Spleen (tissue), 11 donors: ENCODE measurements at regions not wholly inside any gene's neighbourhood (a gene's known extent, or its start where the extent isn't known, plus 50 kb on each side); places are given as distances from the start of the nearest gene placed in this dataset.

Source experiments
- DNase-seq: peaks from one replicate; pipeline ENCODE4 v3.0.0-alpha.2; 2020
- H3K27ac ChIP-seq, 8 donors: fragments of 200-600 bp; sonication (generic) in 7 of 8; 1 replicate in 4 of 8; 2 replicates in 4 of 8; pipeline versions ENCODE4 v1.5.0 to v1.8.0; 2016 to 2021; ENCODE audit warnings: inconsistent platforms in 4 of 8, mild to moderate bottlenecking in 4 of 8, moderate library complexity in 1 of 8
- H3K27me3 ChIP-seq, 7 donors: fragments of 200-600 bp; sonication (generic) in 6 of 7; replicated peaks in 1 of 7; 1 replicate in 4 of 7; 2 replicates in 3 of 7; pipeline versions ENCODE4 v1.5.0 to v1.8.0; 2016 to 2021; ENCODE audit warnings: inconsistent platforms in 3 of 7, mild to moderate bottlenecking in 1 of 7
- H3K36me3 ChIP-seq, 6 donors: fragments of 200-600 bp; sonication (generic) in 5 of 6; 1 replicate in 4 of 6; 2 replicates in 2 of 6; pipeline versions ENCODE4 v1.5.0 to v1.8.0; 2016 to 2021; ENCODE audit warnings: inconsistent platforms in 2 of 6
- H3K4me1 ChIP-seq, 6 donors: fragments of 200-600 bp; sonication (generic) in 5 of 6; 1 replicate in 3 of 6; 2 replicates in 3 of 6; pipeline versions ENCODE4 v1.5.0 to v1.8.0; 2016 to 2021; ENCODE audit warnings: inconsistent platforms in 3 of 6
- H3K4me3 ChIP-seq, 8 donors: fragments of 200-600 bp; sonication (generic) in 7 of 8; 1 replicate in 4 of 8; 2 replicates in 4 of 8; pipeline versions ENCODE4 v1.5.0 to v1.8.0; 2016 to 2021; ENCODE audit warnings: inconsistent platforms in 4 of 8, mild to moderate bottlenecking in 4 of 8, moderate library complexity in 2 of 8
- H3K9me3 ChIP-seq, 8 donors: fragments of 200-600 bp; sonication (generic) in 7 of 8; 1 replicate in 4 of 8; 2 replicates in 4 of 8; pipeline versions ENCODE4 v1.5.0 to v1.8.0; 2016 to 2021; ENCODE audit warnings: inconsistent platforms in 4 of 8
- POLR2A ChIP-seq, 3 donors: fragments of 450-650 bp; IDR thresholded peaks; one replicate each; pipeline ENCODE4 v1.5.1; 2017; ENCODE audit warnings: antibody characterized with exemption in 3 of 3, mild to moderate bottlenecking in 1 of 3
- POLR2AphosphoS5 ChIP-seq, 3 donors: sonication (generic); formaldehyde crosslinking; IDR thresholded peaks; one replicate each; pipeline ENCODE4 v1.5.1; 2017; ENCODE audit warnings: antibody characterized with exemption in 3 of 3
- WGBS, 5 donors: extraction: QIAGEN DNeasy Blood & Tissue Kit in 3 of 5; methylation state at CpG; one replicate each; pipeline versions ENCODE4 v1.1.5 to v1.1.7; 2013 to 2018; 5-methylcytosine and 5-hydroxymethylcytosine counted together
- intact Hi-C: fragments of 100-400 bp; cut with DNase I; formaldehyde crosslinking; loops from one replicate; pipeline ENCODE4 v1.15.0; 2023; ENCODE audit warnings: low total_unique reads
- TF ChIP-seq, protein P1 (sequence below), 11 experiments: fragments of 200-600 bp in 7 of 11; fragments of 450-650 bp in 4 of 11; sonication (generic) in 4 of 11; IDR thresholded peaks in 8 of 11; conservative IDR thresholded peaks in 3 of 11; 1 replicate in 7 of 11; 2 replicates in 4 of 11; pipeline versions ENCODE4 v1.4.0 to v1.8.0; 2016 to 2021; ENCODE audit warnings: antibody characterized with exemption in 11 of 11, inconsistent platforms in 4 of 11, mild to moderate bottlenecking in 1 of 11
- donor health status: healthy with polysubstance abuse.
- donor health status: DM: no; HTN: no; CAD: no; lungs with moderate emphysema.
- donor health status: DM: no; HTN: no; CAD: no.
- donor health status: Bipolar disorder and iron deficiency.
- donor health status: healthy.
- donor health status: DM: no; HTN: no; CAD: no.
- donor health status: DM: yes; HTN: yes; CAD: no.

DNA sequence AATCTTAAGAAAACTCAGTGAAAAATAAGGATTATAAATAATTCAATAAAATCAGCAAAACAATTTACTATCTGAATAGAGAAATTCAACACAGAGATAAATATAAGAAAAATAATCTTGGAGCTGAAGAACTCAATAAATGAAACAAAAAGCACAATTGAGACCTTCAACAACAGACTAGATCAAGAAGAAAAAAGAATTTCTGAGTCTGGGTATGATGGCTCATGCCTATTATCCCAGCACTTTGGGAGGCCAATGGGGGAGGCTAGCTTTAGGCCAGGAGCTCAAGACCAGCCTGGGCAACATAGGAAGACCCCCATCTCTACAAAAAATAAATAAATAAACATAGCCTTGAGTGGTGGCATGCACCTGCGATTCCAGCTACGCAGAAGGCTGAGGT, 1295.7 kb upstream of the NRXN1 start:
- intact Hi-C loops: no loop called here
- no peak overlapping the region for H3K4me3 ChIP-seq
- no peaks in the 10 kb centered on the region for H3K4me1 ChIP-seq
- no peaks in the 10 kb centered on the region for H3K36me3 ChIP-seq
- H3K9me3 ChIP-seq: peaks cover 2 to 63% (median 45%) of the 10 kb centered on the region in 8 donors
- DNase-seq: no peak
- 88 to 100% (median 97%) methylated on average over 2 of the region's 2 CpGs for WGBS, 5 donors
- H3K27me3 ChIP-seq: no peaks in the 10 kb centered on the region
- H3K27ac ChIP-seq: no peak overlapping the region
- TF ChIP-seq POLR2AphosphoS5 (IDR thresholded peaks at IDR 0.05) (no peak), POLR2A (IDR thresholded peaks at IDR 0.05) (no peak)
- TF ChIP-seq, protein P1, sequence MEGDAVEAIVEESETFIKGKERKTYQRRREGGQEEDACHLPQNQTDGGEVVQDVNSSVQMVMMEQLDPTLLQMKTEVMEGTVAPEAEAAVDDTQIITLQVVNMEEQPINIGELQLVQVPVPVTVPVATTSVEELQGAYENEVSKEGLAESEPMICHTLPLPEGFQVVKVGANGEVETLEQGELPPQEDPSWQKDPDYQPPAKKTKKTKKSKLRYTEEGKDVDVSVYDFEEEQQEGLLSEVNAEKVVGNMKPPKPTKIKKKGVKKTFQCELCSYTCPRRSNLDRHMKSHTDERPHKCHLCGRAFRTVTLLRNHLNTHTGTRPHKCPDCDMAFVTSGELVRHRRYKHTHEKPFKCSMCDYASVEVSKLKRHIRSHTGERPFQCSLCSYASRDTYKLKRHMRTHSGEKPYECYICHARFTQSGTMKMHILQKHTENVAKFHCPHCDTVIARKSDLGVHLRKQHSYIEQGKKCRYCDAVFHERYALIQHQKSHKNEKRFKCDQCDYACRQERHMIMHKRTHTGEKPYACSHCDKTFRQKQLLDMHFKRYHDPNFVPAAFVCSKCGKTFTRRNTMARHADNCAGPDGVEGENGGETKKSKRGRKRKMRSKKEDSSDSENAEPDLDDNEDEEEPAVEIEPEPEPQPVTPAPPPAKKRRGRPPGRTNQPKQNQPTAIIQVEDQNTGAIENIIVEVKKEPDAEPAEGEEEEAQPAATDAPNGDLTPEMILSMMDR (IDR thresholded peaks at IDR 0.05 in 8 of 11, conservative IDR thresholded peaks at IDR 0.05 in 3 of 11): no peak

DNA sequence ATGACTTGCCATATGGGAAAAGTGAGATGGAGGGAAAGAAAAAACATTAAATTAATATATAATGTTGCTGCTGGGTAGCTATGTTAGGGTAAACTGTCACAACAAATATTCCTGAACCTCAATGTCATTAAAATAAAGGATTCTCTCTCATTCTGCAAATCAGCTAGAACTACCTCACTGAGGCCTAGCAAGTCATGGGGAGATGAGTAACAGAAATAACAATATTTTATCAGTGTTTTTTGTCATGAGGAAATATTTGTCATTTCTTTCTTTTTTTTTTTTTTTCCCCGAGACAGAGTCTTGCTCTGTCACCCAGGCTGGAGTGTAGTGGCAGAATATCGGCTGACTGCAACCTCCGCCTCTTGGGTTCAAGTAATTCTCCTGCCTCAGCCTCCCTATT, 1282.3 kb upstream of the NRXN1 start:
- intact Hi-C loops: no loop called here
- peaks cover 0 to 5% (median 0%) of the 10 kb centered on the region in 8 donors for H3K9me3 ChIP-seq
- 88 to 97% (median 91%) methylated on average over 3 of the region's 3 CpGs for WGBS, 5 donors
- H3K36me3 ChIP-seq: no peaks in the 10 kb centered on the region
- H3K4me1 ChIP-seq: no peaks in the 10 kb centered on the region
- no peak for DNase-seq
- TF ChIP-seq POLR2A (IDR thresholded peaks at IDR 0.05): no peak
- TF ChIP-seq POLR2AphosphoS5 (IDR thresholded peaks at IDR 0.05): no peak
- TF ChIP-seq, protein P1 (IDR thresholded peaks at IDR 0.05 in 8 of 11, conservative IDR thresholded peaks at IDR 0.05 in 3 of 11): no peak
- no peak overlapping the region for H3K4me3 ChIP-seq
- no peaks in the 10 kb centered on the region for H3K27me3 ChIP-seq
- H3K27ac ChIP-seq: no peak overlapping the region

DNA sequence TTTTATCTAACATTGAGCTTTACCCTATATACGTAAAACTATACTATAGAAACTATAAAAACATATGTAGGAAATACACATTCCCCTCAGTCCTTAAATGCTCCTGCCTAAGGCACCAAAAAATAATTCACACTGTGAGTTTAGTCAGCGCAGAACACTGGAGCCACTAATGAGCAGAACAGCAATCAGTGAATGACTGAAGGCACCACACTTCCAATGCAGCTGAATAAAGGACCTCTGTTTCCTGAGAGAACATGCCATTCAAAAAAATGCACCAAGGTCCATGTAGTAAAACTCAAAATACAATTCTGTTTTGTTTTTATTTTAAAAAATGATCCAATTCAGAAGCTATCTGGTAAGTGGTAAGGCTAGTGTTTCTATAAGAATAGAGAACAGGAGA, 1280.6 kb upstream of the NRXN1 start:
- 89 to 94% (median 92%) methylated on average over 2 of the region's 2 CpGs for WGBS, 5 donors
- intact Hi-C loops: no loop called here

DNA sequence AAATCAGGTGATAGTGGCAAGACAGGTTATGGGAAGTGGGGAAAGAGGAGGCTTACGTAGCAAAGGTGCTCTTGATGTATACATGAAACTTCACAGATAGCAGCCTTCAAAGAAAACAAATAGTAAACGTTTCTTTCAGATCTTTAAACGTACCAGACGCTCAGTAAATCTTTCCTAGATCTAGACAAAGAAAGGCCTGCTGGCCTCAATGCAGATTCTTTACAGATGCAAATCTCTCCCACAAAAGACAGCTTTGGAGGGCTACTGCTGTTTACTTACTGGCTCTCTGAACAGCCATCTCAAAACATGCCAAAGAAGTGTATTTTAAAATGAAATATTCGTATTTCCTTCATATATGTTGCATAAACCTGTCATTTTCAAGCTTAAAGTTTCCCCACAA, 1279.9 kb upstream of the NRXN1 start:
- Histone ChIP-seq H3K9me3 (peaks cover 0 to 5% (median 0%) of the 10 kb centered on the region in 8 donors), H3K36me3 (no peaks in the 10 kb centered on the region), H3K4me1 (no peaks in the 10 kb centered on the region), H3K27ac (no peak overlapping the region), H3K4me3 (no peak overlapping the region), H3K27me3 (no peaks in the 10 kb centered on the region)
- no peak for DNase-seq
- TF ChIP-seq, protein P1 (IDR thresholded peaks at IDR 0.05 in 8 of 11, conservative IDR thresholded peaks at IDR 0.05 in 3 of 11): no peak
- TF ChIP-seq POLR2A (IDR thresholded peaks at IDR 0.05): no peak
- TF ChIP-seq POLR2AphosphoS5 (IDR thresholded peaks at IDR 0.05): no peak
- intact Hi-C loops: no loop called here
- WGBS, 5 donors: 61 to 69% (median 65%) methylated on average over 5 of the region's 5 CpGs

More for the DNA sequence above, 1280.6 kb upstream of the NRXN1 start:
- Histone ChIP-seq H3K27ac (no peak overlapping the region), H3K4me1 (no peaks in the 10 kb centered on the region), H3K9me3 (peaks cover 0 to 5% (median 0%) of the 10 kb centered on the region in 8 donors), H3K27me3 (no peaks in the 10 kb centered on the region), H3K4me3 (no peak overlapping the region), H3K36me3 (no peaks in the 10 kb centered on the region)
- TF ChIP-seq POLR2A (IDR thresholded peaks at IDR 0.05) (no peak), POLR2AphosphoS5 (IDR thresholded peaks at IDR 0.05) (no peak)
- TF ChIP-seq, protein P1 (IDR thresholded peaks at IDR 0.05 in 8 of 11, conservative IDR thresholded peaks at IDR 0.05 in 3 of 11): no peak
- DNase-seq: no peak
